NOMO-1 treated with DMSO at 0.1 percent for 48 hours (cell line): ENCODE measurements at regions not wholly inside any gene's neighbourhood (a gene's known extent, or its start where the extent isn't known, plus 50 kb on each side); places are given as distances from the start of the nearest gene placed in this dataset.
"Not testable (repeated sequence)": the region's sequence is repeated elsewhere in the genome, so short reads cannot be mapped to it uniquely, and the experiment has no call there.

ENCODE experiments used
- DNase-seq: peaks from one replicate; lab custom pipeline; 2025; ENCODE audit not compliant: unreplicated experiment; lab: John Stamatoyannopoulos, UW

GRCh38 chr14:105864651-105865265, 338.4 kb downstream of the TMEM121 start:
- DNase-seq: no peak

DNA sequence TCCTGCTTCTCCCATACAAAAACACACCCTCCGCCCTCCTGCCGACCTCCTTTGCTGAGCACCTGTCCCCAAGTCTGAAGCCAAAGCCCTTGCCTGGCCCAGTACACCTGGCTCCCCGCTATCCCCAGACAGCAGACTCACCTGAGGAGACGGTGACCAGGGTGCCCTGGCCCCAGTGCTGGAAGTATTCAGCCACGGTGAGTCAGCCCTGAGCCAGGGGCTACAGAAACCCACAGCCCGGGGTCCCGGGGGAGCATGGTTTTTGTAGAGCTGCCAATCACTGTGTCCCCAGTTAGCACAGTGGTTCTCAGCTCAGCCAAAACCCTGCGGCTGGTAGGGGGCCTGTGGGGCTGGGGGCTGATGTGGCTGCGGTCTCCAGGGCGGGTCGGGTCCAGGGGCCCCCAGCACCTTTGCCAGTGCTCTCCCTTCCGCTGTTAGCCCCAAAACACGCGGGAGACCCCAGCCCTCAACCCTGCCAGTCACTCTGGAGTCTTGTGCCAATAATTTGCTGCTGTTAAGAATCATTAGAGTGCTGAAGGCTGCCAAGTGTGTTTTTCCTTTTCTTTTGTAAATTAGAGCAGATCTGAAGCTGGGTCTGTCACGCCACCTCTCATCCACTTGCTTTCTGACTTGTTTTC, 339.0 kb downstream of the TMEM121 start:
- DNase-seq: no peak

DNA sequence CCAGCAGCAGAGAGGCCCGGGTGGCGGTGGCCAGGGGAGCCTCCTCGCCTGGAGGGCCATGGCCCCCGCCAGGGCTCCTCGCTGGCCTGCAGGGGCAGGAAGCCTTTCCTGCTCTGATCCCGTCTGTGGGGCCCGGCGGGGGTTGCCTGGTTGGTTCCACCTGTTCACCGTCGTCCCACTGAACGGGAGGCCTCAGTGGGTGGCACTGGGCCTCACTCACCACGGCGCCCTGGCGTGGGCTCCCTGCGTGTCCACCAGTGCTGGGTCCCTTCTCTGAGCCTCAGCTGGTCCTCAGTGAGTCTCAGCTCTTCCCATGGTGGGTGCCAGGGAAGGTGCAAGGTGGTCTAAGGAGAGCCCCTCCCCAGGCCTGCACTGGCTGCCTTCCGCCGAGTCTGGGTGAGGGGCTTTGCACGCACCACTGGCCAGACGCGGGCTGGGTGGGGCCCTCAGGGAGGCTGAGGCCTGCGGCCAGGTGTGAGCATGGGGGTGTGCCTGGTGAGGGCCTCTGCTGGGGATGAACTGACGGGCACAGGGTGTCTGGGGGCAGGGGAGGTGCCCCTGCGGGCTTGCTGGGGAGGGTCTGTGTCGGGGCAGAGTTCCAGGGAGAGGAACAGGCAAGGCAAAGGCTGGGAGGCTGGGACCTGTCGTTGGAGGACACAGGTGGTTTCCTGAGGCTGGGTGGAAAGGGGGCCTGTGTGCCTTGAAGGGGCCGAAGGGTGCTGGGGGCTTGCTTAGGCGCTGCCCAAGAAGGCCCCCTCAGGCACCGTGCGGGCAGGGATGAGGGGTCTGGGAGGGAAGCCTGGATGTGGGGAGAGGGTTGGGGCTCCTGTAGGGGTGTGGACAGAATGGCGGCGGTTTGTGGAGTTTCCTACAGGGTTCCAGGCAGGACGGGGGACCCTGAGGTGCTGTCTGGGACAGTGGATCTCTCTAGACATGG, 339.8 kb downstream of the TMEM121 start:
- DNase-seq: no peak

DNA sequence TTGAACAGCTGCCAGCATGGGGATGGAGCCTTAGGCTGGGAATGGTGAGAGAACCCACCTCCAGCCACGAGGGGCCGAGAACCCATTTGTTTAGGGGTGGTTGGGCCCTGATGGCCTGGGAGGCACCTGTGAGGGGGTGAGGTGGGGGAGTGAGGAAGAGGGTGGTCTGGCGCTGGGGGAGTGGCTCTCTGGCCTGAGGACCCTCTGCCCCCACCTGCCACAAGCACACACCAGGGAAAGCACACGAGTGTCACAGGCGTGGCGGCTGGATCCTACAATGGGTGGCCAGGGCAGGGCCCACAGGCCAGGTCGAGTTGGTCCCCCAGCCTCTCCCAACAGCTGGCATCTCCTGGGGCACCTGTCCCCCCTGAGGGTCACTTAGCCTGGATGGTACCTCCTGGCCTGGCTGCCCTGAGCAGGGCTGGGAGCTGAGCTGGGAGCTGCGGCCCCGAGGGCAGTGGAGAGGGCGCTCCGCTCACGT, 340.5 kb downstream of the TMEM121 start:
- no peak for DNase-seq

DNA sequence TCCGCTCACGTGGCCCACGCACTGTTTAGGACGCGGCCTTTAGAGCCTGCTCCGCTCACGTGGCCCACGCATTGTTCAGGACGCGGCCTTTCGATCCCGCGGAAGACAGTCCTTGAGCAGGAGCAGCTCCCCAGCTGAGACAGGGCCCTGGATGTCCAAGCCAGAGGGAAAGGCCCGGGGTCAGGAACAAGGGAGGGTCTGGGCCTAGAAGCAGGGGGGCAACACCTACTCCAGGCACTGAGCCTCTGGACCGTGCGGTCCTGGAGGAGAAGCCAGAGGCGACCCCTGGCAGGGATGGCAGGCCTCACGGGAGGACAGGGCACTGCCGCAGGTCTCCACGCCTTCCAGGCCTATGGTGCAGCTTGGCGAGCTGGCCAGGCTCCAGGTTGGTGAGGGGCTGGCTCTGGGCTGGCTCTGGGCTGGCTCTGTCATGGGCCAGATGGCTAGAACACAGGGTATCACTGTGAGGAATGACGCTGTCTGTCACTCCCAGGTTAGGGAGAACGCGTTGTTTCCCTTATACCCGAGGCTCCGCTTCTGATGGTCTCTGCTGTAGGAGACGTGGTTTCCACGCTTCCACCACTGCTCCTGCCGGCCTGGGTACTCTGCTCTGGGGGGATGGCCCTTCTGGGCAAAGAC, 341.7 kb downstream of the TMEM121 start:
- DNase-seq: no peak

GRCh38 chr14:105871590-105871989, 345.2 kb downstream of the TMEM121 start:
- no peak for DNase-seq

- no peak for DNase-seq
Measured at GRCh38 chr14:105873870-105874512, 347.6 kb downstream of the TMEM121 start.

DNA sequence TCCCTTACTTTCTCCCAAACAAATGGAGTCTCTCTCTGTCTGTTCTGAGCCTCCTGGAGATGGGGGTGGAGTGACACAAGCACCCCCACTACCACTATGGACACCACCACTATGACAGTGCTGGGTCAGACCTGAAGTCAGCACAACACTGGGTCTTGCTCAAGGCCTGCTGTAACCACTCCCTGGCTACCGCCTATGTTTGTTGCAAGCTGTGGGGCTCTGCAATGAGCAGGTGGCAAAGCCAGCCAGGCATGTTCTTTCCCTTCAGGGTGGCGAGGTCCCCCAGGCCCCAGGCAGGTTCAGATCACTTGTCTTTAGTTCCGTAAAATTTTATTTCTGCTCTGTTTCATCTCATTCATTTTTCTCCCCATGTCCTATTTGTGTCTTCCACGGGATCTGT, 349.8 kb downstream of the TMEM121 start:
- DNase-seq: no peak

GRCh38 chr14:105876829-105877228, 350.4 kb downstream of the TMEM121 start:
- no peak for DNase-seq

- DNase-seq: no peak
Measured at GRCh38 chr14:105877645-105878044, 351.3 kb downstream of the TMEM121 start.

- DNase-seq: no peak
Measured at GRCh38 chr14:105878125-105878524, 351.7 kb downstream of the TMEM121 start.

DNA sequence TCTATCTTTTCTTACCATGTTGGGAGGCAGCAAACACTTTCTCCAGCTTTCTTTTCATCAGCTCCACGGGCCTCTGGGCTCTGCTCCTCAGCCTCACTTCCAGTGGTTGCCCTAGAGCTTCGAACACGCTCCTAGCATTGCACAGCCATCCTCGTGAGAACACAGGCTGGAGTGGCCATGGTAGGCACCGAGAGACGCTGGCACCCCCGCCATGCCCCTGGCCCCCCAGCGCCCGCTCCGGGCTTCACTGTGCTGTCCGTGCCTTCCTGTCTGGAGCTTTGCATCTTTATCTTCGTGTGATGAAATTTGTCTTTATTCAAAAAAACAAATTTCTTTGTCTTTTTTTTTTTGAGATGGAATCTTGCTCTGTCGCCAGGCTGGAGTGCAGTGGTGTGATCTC, 352.2 kb downstream of the TMEM121 start:
- DNase-seq: no peak

DNA sequence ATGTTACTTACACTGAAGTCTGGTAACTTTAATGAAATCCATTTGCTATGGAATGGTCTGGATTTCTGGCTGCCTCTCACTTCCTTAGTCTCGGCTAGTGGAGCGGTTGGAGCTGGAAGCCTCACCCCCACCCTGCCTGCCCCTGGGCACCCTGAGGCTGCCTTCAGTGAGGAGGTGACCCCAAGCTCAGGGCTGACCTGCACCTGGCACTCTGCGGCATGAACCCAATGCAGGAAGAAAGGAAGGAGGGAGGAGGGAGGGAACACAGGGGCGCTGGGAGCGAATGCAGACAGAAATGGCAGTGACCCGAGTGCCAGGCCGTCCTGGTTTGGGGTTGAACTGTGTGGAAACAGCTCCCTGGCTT, 353.1 kb downstream of the TMEM121 start:
- no peak for DNase-seq

GRCh38 chr14:105879867-105880561, 353.6 kb downstream of the TMEM121 start:
- no peak for DNase-seq

- no peak for DNase-seq
Measured at GRCh38 chr14:105880616-105881015, 354.2 kb downstream of the TMEM121 start.

DNA sequence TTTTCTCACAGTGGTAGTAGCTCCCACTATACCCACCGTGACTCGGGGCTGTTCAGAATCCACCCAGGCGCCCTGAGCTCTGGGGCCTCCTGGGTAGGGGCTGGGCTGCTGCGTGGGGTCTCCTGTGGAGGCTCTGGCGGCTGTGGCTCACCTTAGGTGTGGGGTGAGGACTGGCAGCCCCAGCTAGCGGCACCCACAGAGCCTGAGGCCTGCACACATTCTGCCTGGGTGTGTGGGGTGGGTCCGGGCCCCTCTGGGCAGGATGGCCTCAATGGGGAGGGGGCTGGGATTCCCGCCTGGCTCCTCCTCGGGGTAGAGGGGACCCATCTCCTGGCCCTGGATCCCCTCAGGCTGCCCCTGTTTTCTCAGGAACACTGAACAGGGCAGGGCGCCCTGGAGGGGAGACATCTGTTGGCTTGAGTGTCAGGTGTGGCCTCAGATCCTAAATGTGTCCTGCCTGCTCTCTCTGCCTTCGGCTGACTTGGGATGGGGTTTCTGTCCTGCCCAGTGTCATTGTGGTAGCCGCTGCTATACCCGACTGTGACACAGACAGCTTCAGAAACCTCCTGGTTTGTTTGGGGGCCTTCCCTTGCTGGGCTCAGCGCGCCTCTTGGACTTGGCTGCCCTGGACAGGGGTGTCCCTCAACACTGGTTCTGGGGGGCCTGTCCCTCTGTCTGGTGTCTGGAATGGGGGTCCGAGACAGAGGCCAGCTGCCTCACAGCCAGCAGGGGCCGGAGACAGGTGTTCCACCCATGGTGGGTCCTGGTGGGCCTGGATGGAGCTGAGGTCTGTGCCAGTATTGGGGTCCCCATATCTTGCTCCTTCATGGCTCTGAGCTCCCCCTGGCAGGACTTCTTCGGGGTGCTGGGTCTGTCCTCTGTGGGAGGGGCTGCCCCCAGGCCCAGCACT, 354.9 kb downstream of the TMEM121 start:
- DNase-seq: no peak

- DNase-seq: not testable (repeated sequence)
Measured at GRCh38 chr14:105882011-105882410, 355.6 kb downstream of the TMEM121 start.

- DNase-seq: no peak
Measured at GRCh38 chr14:105882626-105883025, 356.2 kb downstream of the TMEM121 start.
